K562 (cell line): ENCODE measurements at regions not wholly inside any gene's neighbourhood (a gene's known extent, or its start where the extent isn't known, plus 50 kb on each side); places are given as distances from the start of the nearest gene placed in this dataset.

Experiments used
- ATAC-seq: fragments of 200-7000 bp; cut with Tn5 transposase; 3 replicates; pipeline ENCODE4 v1.9.1; 2020; ENCODE audit warnings: moderate library complexity
- BruUV-seq: library from RNA; stranded (reverse); fragments of 400-500 nt; replicated peaks from 2 replicates; lab custom pipeline; 2021; lab: Mats Ljungman, UMichigan
- CTCF ChIA-PET: fragments of 300-600 bp; formaldehyde crosslinking; extraction: SDS; loops from one replicate; lab custom pipeline; 2021; ENCODE audit warnings: low intra/inter-chr PET ratio; lab: Yijun Ruan, JAX
- POLR2A ChIA-PET: fragments of 300-600, 350-650 bp; sonication (Branson Sonifier 250); formaldehyde crosslinking; extraction: SDS; loops from one replicate; lab custom pipeline; 2021; ENCODE audit warnings: antibody characterized with exemption, inconsistent platforms; lab: Yijun Ruan, JAX
- DNase-seq, 4 experiments: peaks; one replicate each; pipeline versions ENCODE4 v3.0.0 to v3.0.0-alpha.2; 2011 to 2018; ENCODE audit warnings: low spot score in 3 of 4, mixed read lengths in 3 of 4; ENCODE audit errors: extremely low read depth in 1 of 4
- FAIRE-seq: peaks from 2 replicates; lab custom pipeline; 2011; peaks lifted over from hg19 to GRCh38; lab: Jason Lieb, UNC
- H2AFZ ChIP-seq: 2 replicates; pipeline ENCODE4 v1.6.0; 2011; ENCODE audit warnings: low read depth, low read length, control low read depth, inconsistent platforms
- H3K27ac ChIP-seq: fragments of 200-600 bp; 3 replicates; pipeline ENCODE4 v1.8.0; 2011; ENCODE audit warnings: low read depth, mild to moderate bottlenecking, control low read depth, inconsistent platforms, low read length, moderate library complexity, mixed read lengths; ENCODE audit errors: extremely low read depth
- H3K27me3 ChIP-seq, 2 experiments: fragments of 300-600 bp in 1 of 2; 2 replicates in 1 of 2; 3 replicates in 1 of 2; pipeline versions ENCODE4 v1.6.0 to v1.8.0; 2011; ENCODE audit warnings: inconsistent platforms in 2 of 2, low read length in 2 of 2, mild to moderate bottlenecking in 1 of 2, mixed read lengths in 1 of 2, moderate library complexity in 1 of 2; ENCODE audit not compliant: control insufficient read depth in 2 of 2, insufficient read depth in 2 of 2
- H3K36me3 ChIP-seq: fragments of 300-600 bp; 3 replicates; pipeline ENCODE4 v1.8.0; 2011; ENCODE audit warnings: mild to moderate bottlenecking, low read length, inconsistent platforms; ENCODE audit not compliant: control insufficient read depth, insufficient read depth
- H3K4me1 ChIP-seq, 2 experiments: fragments of 200-600 bp in 1 of 2; replicated peaks in 1 of 2; 2 replicates in 1 of 2; 3 replicates in 1 of 2; pipeline versions ENCODE4 v1.5.1 to v1.8.0; 2011; ENCODE audit warnings: inconsistent platforms in 2 of 2, low read length in 2 of 2, mild to moderate bottlenecking in 1 of 2, mixed read lengths in 1 of 2, moderate library complexity in 1 of 2; ENCODE audit not compliant: control insufficient read depth in 2 of 2, insufficient read depth in 2 of 2
- H3K4me2 ChIP-seq: 2 replicates; pipeline ENCODE4 v1.6.1; 2011; ENCODE audit warnings: low read length, control low read depth, inconsistent platforms, mixed read lengths; ENCODE audit not compliant: insufficient read depth
- H3K4me3 ChIP-seq: fragments of 200-600 bp; sonication (generic), shearing (Covaris generic); 2 replicates; pipeline ENCODE4 v1.5.1; 2016; ENCODE audit warnings: control low read depth, inconsistent platforms
- H3K79me2 ChIP-seq: fragments of 200-600 bp; 3 replicates; pipeline ENCODE4 v1.8.0; 2011; ENCODE audit warnings: low read length, inconsistent platforms; ENCODE audit not compliant: control insufficient read depth, insufficient read depth
- H3K9ac ChIP-seq, 2 experiments: 2 replicates each; pipeline versions ENCODE4 v1.6.0 to v1.6.1; 2011; ENCODE audit warnings: low read depth in 2 of 2, low read length in 2 of 2, control low read depth in 1 of 2, inconsistent platforms in 1 of 2, mild to moderate bottlenecking in 1 of 2, mixed read lengths in 1 of 2; ENCODE audit not compliant: insufficient read depth in 1 of 2
- H3K9me1 ChIP-seq: one replicate; pipeline ENCODE4 v1.6.0; 2011; ENCODE audit warnings: inconsistent platforms, mild to moderate bottlenecking, low read length, moderate library complexity; ENCODE audit not compliant: control insufficient read depth, insufficient read depth
- H3K9me3 ChIP-seq: replicated peaks from 2 replicates; pipeline ENCODE4 v1.5.1; 2011; ENCODE audit warnings: low read depth, low read length, inconsistent platforms; ENCODE audit not compliant: control insufficient read depth, insufficient read depth
- H4K20me1 ChIP-seq: replicated peaks from 2 replicates; pipeline ENCODE4 v1.6.1; 2011; ENCODE audit warnings: low read length, inconsistent platforms, mixed read lengths; ENCODE audit not compliant: control insufficient read depth, insufficient read depth
- EZH2 ChIP-seq: IDR thresholded peaks from 2 replicates; pipeline ENCODE4 v1.6.1; 2012; ENCODE audit warnings: low read depth, mild to moderate bottlenecking, inconsistent platforms, low read length, borderline replicate concordance
- TOE1 ChIP-seq, 2 experiments: fragments of 450-650 bp in 1 of 2; sonication (generic) in 1 of 2; formaldehyde crosslinking in 1 of 2; IDR thresholded peaks; 2 replicates each; pipeline versions ENCODE4 v1.7.1 to v1.8.0; 2016 to 2022; ENCODE audit warnings: borderline replicate concordance in 2 of 2, mild to moderate bottlenecking in 2 of 2, antibody characterized with exemption in 1 of 2, inconsistent platforms in 1 of 2, low read depth in 1 of 2, missing genetic modification reagents in 1 of 2, moderate library complexity in 1 of 2
- ZNF175 ChIP-seq: fragments of 200-800 bp; sonication (Bioruptor generic); IDR thresholded peaks from 2 replicates; pipeline ENCODE4 v1.6.1; 2016; ENCODE audit warnings: low read depth, mild to moderate bottlenecking, missing genetic modification characterization, missing compliant biosample characterization
- in situ Hi-C: fragments of 300-500 bp; cut with MboI; formaldehyde crosslinking; loops from 4 replicates; pipeline ENCODE4 v1.15.0; 2018; ENCODE audit warnings: inconsistent platforms, mixed read lengths
- intact Hi-C: fragments of 100-400 bp; cut with micrococcal nuclease; formaldehyde crosslinking; loops from 2 replicates; pipeline ENCODE4 v1.14.2; 2022
- TF ChIP-seq, protein P1 (sequence below): IDR thresholded peaks from 3 replicates; pipeline ENCODE4 v1.6.1; 2011; ENCODE audit warnings: borderline replicate concordance, mild to moderate bottlenecking, moderate library complexity; ENCODE audit not compliant: insufficient read length; ENCODE audit errors: extremely low read depth

DNA sequence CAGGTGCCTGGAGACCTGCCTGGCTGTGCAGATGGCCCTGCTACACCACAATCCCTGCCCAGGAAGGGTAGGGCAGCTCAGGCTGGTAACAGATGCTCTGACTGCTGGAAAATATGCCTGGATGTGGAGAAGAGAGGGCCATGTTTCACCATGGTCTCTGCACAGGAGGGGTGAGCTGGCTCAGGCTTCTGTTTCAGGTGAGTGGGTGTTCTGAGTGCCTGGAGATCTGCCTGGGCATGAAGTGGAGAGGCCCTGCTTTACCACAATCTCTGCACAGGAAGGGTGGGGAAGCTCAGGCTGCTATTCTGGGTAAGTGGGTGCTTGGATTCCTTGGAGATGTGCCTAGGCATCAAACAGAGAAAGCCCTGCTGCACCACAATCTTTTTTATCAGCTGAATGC, 350.1 kb downstream of the KIF20B start:
- FAIRE-seq, result no peak
- BruUV-seq, result no TSS peak
- H3K4me2 ChIP-seq, result no peak overlapping the region

More for the DNA sequence above, 350.1 kb downstream of the KIF20B start:
- ChIA-PET POLR2A (no interaction called here), CTCF (no interaction called here)
- no peaks in the 10 kb centered on the region for H3K79me2 ChIP-seq
- no peaks in the 10 kb centered on the region for H4K20me1 ChIP-seq
- in situ Hi-C loops, result no loop called here
- H3K9me3 ChIP-seq, result no peaks in the 10 kb centered on the region
- no peak for DNase-seq
- no peaks in the 10 kb centered on the region for H3K36me3 ChIP-seq
- no peaks in the 10 kb centered on the region for H3K9me1 ChIP-seq
- H3K4me1 ChIP-seq, result no peaks in the 10 kb centered on the region
- H3K27me3 ChIP-seq, result no peaks in the 10 kb centered on the region
- H2AFZ ChIP-seq, result no peak overlapping the region
- H3K9ac ChIP-seq, result no peak overlapping the region
- intact Hi-C loops, result no loop called here
- TF ChIP-seq EZH2 (no peak), TOE1 (IDR thresholded peaks at IDR 0.05; ENCODE audit: borderline replicate concordance) (no peak), TOE1 (CRISPR knock-in tag; IDR thresholded peaks at IDR 0.05; ENCODE audit: borderline replicate concordance, low read depth) (no peak), ZNF175 (no peak)
- TF ChIP-seq, protein P1, sequence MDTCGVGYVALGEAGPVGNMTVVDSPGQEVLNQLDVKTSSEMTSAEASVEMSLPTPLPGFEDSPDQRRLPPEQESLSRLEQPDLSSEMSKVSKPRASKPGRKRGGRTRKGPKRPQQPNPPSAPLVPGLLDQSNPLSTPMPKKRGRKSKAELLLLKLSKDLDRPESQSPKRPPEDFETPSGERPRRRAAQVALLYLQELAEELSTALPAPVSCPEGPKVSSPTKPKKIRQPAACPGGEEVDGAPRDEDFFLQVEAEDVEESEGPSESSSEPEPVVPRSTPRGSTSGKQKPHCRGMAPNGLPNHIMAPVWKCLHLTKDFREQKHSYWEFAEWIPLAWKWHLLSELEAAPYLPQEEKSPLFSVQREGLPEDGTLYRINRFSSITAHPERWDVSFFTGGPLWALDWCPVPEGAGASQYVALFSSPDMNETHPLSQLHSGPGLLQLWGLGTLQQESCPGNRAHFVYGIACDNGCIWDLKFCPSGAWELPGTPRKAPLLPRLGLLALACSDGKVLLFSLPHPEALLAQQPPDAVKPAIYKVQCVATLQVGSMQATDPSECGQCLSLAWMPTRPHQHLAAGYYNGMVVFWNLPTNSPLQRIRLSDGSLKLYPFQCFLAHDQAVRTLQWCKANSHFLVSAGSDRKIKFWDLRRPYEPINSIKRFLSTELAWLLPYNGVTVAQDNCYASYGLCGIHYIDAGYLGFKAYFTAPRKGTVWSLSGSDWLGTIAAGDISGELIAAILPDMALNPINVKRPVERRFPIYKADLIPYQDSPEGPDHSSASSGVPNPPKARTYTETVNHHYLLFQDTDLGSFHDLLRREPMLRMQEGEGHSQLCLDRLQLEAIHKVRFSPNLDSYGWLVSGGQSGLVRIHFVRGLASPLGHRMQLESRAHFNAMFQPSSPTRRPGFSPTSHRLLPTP, result no peak
- no peak overlapping the region for H3K4me3 ChIP-seq
- no peak overlapping the region for H3K27ac ChIP-seq
- no peak for ATAC-seq
